GM21526 (cell line): ENCODE measurements at regions not wholly inside any gene's neighbourhood (a gene's known extent, or its start where the extent isn't known, plus 50 kb on each side); places are given as distances from the start of the nearest gene placed in this dataset.

Experiments used
- ATAC-seq: cut with Tn5 transposase; IDR thresholded peaks from one replicate; pipeline ENCODE4 v1.9.1; 2021; ENCODE audit warnings: moderate library complexity; ENCODE audit not compliant: unreplicated experiment, low FRiP score

DNA sequence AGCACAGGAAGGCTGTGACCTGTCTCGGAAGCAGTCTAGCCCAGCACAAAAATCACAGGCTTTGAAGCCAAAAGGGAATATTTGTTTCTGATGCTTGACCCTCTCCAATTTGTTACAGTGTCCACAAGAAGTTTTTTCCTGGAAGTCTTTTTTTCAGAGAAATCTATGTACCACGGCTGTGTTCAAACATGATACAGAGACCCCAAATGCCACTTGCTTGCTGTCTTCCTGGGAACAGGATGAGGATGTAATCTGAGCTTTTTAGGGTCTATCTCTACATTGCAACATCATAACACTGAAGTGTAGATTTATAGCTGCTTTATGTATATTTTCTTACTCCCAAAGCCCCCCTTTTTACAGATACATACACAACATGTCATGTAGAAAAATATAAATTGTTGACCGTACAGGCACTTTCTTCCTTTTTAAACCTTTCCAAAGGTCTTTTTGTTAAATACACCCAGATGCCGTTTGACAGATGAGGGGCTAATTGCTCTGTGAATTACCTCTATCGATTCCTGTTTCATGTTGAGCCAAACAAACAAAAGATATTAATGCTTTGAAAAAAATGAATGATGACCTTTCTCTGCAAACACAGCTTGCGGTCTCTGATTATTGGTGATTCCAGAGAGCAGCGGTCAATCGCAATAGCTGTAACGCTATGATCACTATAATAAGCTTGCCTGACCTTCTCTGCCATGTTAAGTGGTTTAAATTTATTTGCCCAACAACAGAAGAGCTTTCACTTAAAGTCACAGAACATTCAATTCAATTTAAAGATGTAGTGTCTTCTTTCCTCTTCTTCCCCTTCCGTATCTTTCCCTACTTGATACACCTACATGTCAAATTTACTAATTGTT is 875.9 kb upstream of the NR2F2 start:
- no peak for ATAC-seq

DNA sequence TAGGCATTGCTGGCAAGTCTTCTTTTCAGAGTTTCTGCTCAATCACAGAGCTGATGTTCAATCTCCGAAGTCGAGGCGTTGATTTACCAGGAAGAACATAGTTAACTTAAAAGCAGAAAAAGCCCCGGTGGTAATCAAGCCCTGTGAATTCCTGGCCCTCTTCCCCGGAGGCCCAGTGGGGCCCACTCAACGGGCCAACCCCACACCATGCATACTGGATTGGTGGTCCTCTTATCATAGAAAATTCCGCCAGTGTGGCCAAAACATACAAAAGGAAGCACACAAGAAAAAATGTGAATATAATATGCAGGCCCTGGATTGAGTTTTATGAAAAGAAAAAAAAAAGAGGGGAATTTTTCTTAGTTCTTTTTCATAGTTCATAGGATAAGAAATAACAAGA is 873.0 kb upstream of the NR2F2 start:
- no peak for ATAC-seq

DNA sequence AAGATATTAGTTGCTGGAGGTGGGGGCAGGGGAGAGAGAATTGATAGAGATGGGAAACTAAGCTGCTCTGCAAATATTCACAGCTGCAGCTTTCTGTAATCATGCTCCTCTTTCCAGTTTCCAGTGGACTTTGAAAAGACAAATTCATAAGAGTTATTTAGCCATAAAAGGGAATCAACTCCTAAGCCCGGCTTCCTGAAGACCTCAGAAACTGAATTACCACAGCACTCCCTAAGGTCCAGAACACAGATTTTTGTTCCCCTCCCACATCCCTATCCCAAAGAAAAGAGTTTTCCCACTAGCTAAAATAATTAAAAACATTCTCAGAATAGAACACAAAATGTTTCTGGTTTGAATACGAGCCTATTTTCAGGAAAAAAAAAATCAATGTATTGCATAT is 871.8 kb upstream of the NR2F2 start:
- ATAC-seq: no peak

DNA sequence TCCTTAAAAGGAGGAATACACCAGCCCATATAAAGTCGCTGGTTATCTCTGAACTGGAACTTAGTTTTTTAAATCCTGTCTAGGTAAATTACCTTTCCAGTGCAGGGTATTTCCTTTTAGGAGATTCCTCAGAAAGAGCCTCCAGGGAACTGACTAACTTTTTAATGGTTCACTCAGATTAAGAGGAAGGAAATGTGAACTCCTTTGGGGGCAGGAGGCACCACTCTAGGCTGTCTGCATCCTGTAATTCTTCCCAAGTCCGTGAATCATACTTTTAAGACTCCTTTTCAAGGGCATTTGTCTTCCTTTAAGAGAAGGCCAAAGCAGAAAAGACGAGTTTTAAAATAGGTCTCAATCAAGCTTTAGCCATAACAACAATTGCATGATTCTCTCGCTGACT is 871.2 kb upstream of the NR2F2 start:
- ATAC-seq: no peak

DNA sequence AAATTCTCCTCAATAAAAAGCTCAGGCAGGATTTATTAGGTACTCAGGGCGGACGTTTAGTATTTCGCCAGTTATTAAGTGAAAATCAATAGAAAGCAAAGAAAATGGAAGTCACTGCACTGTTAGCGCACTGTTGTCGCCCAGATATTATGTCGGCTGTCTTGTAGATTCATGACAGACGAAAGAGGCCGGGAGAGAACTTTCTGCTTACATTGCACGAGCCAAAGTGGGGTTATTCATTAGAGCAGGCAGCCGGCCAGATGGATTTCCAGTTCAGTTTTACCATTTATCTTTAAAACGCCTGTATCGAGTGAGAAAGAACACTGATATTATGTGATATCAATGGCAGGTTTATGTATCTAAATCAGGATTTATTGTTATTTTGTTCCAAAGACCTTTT is 866.0 kb upstream of the NR2F2 start:
- no peak for ATAC-seq

DNA sequence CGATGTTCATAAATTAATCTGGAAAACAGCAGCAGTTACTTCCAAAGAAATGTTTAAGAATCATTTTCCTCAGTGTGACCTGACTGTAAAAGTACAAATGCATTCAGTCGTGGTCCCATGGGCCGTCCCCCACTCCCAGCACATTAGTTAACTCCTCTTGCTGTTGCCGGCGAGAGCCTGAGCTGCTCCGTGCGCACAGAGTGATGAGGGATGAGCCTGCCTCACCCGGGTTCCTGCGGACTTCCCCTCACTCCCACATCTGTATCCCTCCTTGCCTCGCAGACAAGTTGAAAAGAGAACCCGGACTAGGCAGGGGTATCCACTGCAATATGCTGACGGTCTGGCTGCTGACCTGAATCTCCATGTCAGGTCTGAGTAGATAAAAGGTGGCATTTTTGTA is 861.7 kb upstream of the NR2F2 start:
- ATAC-seq: no peak

DNA sequence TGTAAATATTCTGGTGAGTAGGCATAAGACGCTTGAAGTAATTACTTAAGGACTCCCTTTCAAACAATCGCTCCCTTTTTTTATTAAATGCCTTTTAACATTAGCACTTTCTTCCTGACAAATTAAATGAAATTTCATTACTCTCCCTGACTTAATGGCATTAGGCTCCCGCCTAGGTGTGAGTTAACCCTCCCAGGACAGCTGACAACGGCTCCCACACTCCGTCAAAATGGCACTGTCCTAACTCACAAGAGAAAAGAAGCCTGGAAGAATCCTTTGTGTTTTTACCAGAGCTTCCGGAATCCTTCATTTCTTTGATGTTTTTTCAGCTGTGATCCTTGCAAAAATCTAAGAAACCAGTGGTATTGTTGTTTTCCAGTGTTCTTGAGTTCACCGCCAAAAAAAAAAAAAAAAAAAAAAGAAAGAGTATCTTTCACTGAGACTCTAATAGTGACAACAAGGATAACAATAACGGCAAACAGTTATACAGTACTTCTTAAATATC is 861.0 kb upstream of the NR2F2 start:
- ATAC-seq: no peak

DNA sequence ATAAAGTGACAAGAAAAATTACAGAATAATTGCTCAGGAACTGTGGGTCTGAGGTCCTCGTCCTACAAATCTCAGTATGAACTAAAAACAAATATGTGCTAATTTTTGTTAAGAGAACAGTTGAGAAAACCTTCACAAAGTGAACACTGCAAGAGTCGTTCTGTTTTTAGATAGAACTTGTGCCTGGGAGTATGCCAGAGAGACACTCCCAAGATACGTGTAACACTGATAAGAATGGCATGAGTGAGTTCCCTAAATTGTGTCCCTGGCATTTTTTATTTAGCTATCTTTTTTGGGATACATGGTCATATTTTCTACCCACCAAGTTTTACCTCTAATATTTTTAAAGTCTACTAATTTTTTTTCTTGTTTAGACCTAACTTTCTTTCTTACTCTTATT is 860.0 kb upstream of the NR2F2 start:
- ATAC-seq: no peak

DNA sequence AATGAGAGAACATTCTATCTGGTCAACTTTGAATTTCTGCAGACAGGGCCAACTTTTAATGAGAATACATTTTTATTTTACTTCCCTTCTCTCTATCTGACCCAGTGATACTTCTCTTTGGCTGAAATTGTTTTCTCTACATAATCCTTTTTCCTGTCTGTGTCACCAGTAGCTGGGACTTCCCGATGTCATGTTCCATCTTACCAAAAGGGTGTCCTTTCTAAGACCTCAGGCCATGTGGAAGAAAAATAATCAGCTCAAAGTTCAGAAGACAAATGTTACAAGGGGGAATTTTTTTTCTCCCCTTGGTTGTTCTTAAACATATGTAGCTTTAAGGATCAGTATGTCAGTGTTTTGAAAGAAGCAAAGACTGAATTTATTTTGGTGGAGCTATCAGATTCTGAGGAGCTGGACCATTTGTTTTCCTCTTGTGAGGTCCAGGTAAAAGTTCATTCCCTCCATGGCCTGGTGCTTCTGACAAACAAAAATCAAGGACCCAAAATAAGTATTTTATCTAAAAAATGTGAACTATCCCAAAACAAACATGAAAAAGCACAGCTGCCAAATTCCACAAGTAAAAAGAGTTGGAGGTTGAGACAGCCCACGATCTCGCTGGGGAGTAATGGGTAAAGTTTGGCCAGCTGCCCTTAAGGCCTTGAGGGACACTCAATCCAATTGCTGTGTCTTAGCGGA is 859.4 kb upstream of the NR2F2 start:
- ATAC-seq: no peak

DNA sequence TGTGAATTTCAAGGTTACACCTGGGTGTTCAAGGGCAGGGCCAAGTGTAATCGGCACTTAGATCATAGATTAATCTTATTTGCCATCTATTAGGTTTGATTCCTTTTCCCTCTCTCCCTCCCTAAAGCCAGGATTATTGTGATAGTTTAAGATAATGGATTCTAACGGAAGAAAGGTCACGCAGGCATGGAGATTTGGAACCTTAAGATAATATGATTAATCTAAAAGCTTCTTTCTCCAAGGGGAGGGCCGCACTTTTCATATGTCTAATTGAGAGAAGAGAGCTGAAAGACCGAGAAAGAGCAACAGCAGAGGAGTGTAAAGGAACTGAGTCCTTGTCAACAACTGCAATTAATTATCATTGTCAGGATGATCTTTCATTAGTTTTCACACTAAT is 858.8 kb upstream of the NR2F2 start:
- ATAC-seq: no peak

DNA sequence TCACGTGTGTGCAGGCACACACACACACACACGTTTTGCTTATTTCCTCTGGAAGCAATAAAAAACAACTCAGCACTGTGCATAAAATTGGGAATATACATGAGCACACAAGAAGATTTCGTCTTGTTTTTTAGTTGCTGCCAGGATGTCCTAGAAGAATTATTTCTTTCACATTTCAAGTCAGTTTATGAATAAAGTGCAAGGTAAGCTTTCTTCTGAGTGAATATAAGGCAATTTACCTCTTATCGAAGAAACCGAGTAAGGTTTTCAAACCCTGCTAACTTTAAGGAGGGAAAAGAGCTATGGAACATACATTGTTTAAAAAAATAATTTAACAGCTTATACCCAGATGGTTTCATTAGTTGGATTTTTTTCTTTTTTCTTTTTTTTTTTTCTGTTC is 855.4 kb upstream of the NR2F2 start:
- ATAC-seq: no peak

DNA sequence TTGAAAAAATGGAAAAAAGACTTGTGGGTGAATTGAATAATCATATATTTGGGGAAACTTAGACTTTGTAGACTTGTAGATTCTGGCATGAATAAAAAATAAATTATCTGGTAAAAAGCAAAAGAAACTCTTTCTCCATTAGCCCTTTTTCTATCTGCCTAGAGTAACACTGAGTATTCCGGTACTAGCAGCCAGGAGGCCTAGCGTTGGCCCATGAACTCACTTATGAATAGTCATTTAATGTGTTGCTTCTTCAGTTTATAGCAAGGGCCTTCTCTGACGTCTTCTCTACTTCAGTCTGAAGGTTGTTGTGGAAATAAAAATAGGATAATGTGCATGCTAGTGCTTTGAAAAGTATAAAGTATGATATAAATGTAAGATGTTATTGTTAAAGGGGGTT is 851.2 kb upstream of the NR2F2 start:
- ATAC-seq: no peak

DNA sequence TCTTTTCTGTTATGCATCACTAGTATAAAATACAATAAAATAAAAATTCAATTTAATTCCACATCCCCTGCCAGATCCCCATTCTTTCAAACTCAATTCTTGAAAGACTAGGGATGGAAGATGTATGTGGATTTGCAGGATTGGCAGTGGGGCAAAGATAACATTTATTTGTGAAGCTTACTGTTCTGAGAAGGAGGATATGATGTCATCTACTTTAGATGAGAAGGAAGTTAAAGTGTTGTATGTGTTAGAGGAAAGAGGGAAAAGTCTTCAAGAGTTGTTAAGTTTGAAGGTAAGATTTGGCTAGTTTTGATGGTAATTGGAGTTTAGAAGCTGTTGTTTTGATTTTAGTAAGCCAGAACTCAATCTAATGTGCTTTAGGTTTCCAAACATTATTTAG is 845.1 kb upstream of the NR2F2 start:
- no peak for ATAC-seq

DNA sequence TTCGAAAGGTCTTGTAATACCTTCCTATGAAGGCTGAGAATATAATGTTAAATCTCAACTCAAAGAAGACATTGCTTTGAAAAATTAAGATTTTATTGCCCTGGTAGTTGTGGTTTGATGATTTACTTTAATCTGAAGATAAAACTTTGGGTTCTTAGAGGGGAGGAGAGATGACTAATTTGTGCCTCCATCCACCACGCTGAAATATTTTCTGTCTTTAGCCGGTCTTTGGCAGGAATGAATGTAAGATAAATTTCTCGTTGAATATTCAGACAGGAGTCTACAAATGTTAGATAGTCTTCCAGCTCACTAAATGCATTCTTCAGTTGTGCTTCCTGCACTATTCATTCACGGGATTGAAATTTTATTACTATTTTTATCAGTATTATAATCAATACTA is 844.3 kb upstream of the NR2F2 start:
- ATAC-seq: no peak

DNA sequence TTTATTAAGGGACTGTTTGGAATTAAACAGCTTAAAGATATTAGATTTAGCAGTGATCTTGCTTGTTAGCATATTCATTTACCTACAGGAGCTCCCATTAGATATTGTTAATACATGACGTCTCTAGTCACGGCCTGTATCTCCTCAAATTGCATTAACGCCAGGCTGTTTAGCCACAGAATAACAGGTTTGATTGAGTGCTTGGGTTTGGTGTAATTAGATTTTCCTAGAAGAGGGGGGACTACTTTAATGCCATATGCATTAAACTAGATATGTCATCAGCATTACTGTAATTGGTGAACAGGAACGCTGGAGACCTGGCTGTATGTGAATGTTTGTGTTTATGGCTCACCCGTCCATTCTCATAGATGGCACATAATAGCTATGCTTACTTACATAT is 841.4 kb upstream of the NR2F2 start:
- no peak for ATAC-seq

DNA sequence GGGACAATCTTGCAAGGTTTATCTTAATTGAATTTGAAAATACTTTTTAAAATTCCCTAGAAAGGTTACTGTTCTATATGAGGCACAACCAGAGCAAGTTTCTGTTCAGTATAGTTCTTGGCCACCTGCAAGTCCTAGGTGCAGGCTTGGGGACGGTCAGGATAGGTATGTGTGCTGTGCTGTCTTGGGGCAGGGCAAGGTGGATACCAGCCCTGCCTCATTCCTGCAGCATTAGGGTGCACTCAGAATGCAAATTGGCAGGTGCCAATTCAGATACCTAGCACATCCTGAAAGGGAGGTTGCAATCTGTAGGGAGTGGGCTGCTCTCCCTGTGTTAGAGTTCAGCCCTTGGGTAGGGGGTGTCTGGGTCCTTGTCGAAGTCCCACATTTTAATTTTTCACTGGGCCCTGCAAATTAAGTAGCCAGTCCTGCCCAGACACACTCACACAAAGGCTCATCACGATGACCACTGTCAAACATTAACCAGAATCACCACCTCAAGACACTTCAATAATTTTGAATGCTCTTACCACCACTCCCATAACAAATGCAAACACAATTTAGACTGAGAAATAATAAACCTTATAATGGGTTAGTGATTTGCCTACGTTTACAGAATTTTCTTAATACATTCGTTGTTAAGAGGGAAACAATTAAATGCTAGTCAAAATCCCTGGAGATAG is 838.0 kb upstream of the NR2F2 start:
- no peak for ATAC-seq

DNA sequence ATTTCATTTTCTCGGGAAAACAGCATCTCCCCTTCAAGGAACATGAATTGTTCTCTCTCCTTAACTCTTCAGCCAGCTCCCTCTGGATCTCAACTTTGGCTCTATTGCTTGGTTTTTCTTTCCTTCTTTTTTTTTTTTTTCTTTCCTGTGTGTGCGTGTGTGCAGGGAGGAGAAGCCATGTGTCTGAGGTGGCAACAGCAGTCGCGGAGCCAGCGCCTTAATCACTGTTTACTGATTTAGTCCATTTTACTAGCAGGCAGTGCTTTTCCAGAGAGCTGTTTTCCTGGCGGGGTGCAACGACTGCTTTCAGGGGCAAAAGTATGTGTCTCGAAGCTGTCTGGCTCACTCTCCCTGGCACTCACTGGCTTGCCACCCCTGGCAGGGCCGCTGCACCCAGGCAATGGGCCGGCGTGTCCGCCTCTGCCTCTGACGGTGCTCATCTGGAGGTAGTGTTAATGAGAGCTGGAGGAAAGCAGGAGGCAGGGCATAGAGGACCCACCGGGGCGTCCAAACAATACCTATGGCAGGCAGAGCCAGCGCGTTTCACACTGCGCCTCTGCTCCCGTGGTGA is 835.4 kb upstream of the NR2F2 start:
- ATAC-seq: no peak

DNA sequence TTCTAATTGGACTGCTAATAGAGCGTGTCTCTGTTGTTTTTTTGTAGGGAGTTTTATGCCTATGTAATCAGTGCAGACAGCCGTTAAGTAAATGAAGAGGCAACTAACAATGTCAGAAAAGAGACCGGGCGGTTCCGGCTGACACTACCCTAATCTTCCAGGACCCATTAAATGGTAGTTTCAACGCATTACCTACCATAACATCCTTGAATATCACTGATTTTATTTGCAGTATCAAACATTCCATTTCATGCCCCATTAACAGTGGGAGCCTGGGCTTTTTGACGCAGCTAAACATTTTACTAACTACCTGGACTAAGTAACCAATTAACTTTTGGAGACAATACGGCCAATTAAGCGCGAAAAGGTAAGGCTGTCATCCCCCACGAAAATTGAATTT is 832.9 kb upstream of the NR2F2 start:
- ATAC-seq: no peak

DNA sequence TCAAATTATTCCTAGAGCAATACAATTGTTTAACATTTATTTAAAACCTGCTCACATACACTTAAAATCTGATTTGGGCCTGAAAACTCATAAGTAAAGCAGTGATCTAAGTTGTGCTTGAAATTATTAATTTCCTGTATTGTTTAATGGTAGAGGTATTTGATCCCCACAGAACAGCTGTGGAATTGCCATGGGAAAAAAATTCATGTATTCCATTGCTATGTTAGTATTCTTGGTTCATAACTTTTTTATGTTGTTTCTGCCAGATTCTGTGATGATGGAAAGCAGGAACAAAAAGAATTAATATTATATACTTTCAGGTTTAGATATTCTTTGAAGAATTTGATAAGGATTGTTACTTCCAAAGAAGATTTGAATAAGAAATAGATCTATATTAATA is 831.5 kb upstream of the NR2F2 start:
- ATAC-seq: no peak

DNA sequence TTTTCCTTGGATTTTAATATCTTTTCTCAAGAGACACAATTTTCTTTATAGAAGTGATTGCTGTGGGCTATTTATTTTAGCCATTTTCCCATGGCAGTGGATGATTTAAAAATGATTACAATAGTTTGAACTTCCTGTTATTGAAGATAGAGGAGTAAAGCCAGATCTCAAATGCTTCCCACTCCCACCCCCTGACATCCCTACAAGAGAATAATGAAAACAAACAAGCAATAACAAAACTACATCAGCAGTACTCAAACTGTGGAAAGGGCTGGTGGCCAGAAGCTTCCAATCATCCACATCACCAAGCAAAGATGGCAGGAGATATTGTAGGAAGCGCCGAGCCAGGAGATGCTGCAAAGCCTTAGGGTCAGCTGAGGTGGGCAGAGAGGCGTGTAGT is 831.1 kb upstream of the NR2F2 start:
- ATAC-seq: no peak

DNA sequence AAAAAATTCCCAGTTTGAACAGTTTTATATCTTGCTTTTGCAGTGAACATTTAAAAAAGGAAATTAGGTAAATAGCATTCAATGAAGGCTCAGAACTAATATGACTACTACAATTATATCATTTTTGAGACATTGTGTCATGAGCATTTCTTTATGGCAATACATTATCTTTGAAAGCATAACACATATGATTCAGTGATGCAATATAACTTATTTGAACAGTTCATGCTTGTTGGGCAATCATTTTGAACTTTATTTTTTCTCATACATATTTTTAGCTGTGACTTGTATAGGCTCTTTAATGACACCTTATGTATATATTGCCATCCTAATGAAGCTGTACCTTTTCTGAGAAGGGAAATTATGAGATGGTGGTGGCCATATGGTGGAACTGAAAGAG is 828.6 kb upstream of the NR2F2 start:
- no peak for ATAC-seq
